Coronary artery (tissue), 2 donors: ENCODE measurements at regions not wholly inside any gene's neighbourhood (a gene's known extent, or its start where the extent isn't known, plus 50 kb on each side); places are given as distances from the start of the nearest gene placed in this dataset.

ENCODE experiments used
- DNase-seq: peaks from one replicate; pipeline ENCODE4 v3.0.0-alpha.2; 2017; ENCODE audit warnings: low spot score
- H3K27ac ChIP-seq, 2 donors: fragments of 200-600 bp; sonication (generic); one replicate each; pipeline ENCODE4 v1.5.1; 2016 to 2019
- H3K4me3 ChIP-seq: fragments of 200-600 bp; sonication (generic); 2 replicates; pipeline ENCODE4 v1.5.1; 2016; ENCODE audit warnings: mild to moderate bottlenecking, moderate library complexity
- CTCF ChIP-seq: fragments of 200-600 bp; sonication (generic); IDR thresholded peaks from one replicate; pipeline ENCODE4 v1.5.1; 2019; ENCODE audit warnings: antibody characterized with exemption

GRCh38 chr11:27820249-27820648 lies 120.0 kb upstream of the BDNF start:
- no peak overlapping the region for H3K4me3 ChIP-seq
- H3K27ac ChIP-seq = no peak overlapping the region
- no peak for TF ChIP-seq CTCF
- DNase-seq = no peak

- no peak for TF ChIP-seq CTCF
- Histone ChIP-seq H3K27ac (no peak overlapping the region), H3K4me3 (no peak overlapping the region)
- DNase-seq = no peak
These were observed 115.9 kb upstream of the BDNF start for GRCh38 chr11:27816197-27816596.

GRCh38 chr11:27812341-27812740 lies 112.1 kb upstream of the BDNF start:
- Histone ChIP-seq H3K27ac (no peak overlapping the region), H3K4me3 (no peak overlapping the region)
- no peak for TF ChIP-seq CTCF
- no peak for DNase-seq

- TF ChIP-seq CTCF = no peak
- H3K4me3 ChIP-seq = no peak overlapping the region
- H3K27ac ChIP-seq = no peak overlapping the region
- DNase-seq = no peak
These were observed 107.3 kb upstream of the BDNF start for GRCh38 chr11:27807596-27807995.

- DNase-seq = no peak
- no peak overlapping the region for H3K27ac ChIP-seq
- H3K4me3 ChIP-seq = no peak overlapping the region
- no peak for TF ChIP-seq CTCF
These were observed 105.9 kb upstream of the BDNF start for GRCh38 chr11:27806122-27806521.

- Histone ChIP-seq H3K27ac (no peak overlapping the region), H3K4me3 (no peak overlapping the region)
- no peak for TF ChIP-seq CTCF
- no peak for DNase-seq
These were observed 96.0 kb upstream of the BDNF start for GRCh38 chr11:27795955-27796861.

GRCh38 chr11:27786864-27787263 lies 86.6 kb upstream of the BDNF start:
- DNase-seq = no peak
- no peak for TF ChIP-seq CTCF
- Histone ChIP-seq H3K27ac (no peak overlapping the region), H3K4me3 (no peak overlapping the region)
